Transverse colon (tissue), 4 donors: ENCODE measurements at regions not wholly inside any gene's neighbourhood (a gene's known extent, or its start where the extent isn't known, plus 50 kb on each side); places are given as distances from the start of the nearest gene placed in this dataset.

Source experiments
- CTCF ChIP-seq, 5 experiments: fragments of 200-600 bp in 3 of 5; fragments of 450-650 bp in 2 of 5; sonication (generic) in 3 of 5; IDR thresholded peaks; 1 replicate in 2 of 5; 2 replicates in 3 of 5; pipeline ENCODE4 v1.5.1; 2016 to 2017; ENCODE audit warnings: antibody characterized with exemption in 5 of 5, inconsistent platforms in 3 of 5, mild to moderate bottlenecking in 2 of 5, moderate library complexity in 1 of 5
- POLR2A ChIP-seq: fragments of 450-650 bp; IDR thresholded peaks from one replicate; pipeline ENCODE4 v1.6.1; 2016; ENCODE audit warnings: antibody characterized with exemption, mild to moderate bottlenecking, moderate library complexity
- POLR2AphosphoS5 ChIP-seq, 3 donors: sonication (generic); formaldehyde crosslinking; IDR thresholded peaks; one replicate each; pipeline ENCODE4 v1.6.1; 2016; ENCODE audit warnings: antibody characterized with exemption in 3 of 3

- TF ChIP-seq CTCF (IDR thresholded peaks at IDR 0.05) (no peak), POLR2A (no peak), POLR2AphosphoS5 (IDR thresholded peaks at IDR 0.05) (no peak)
Observed at GRCh38 chr2:198645816-198646215, 811.9 kb downstream of the SATB2 start.
